HCT116 (cell line): ENCODE measurements at regions not wholly inside any gene's neighbourhood (a gene's known extent, or its start where the extent isn't known, plus 50 kb on each side); places are given as distances from the start of the nearest gene placed in this dataset.

Experiments
- ATAC-seq: fragments of 200-7000 bp; cut with Tn5 transposase; 2 replicates; pipeline ENCODE4 v1.9.1; 2020; ENCODE audit warnings: mild to moderate bottlenecking, moderate library complexity
- BruUV-seq: library from RNA; stranded (reverse); fragments of 400-500 nt; replicated peaks from 2 replicates; lab custom pipeline; 2021; lab: Mats Ljungman, UMichigan
- CTCF ChIA-PET: fragments of 300-600 bp; sonication (Branson Sonifier 250); formaldehyde crosslinking; loops from one replicate; lab custom pipeline; 2021; ENCODE audit warnings: antibody characterized with exemption; lab: Charles Lee
- POLR2A ChIA-PET: fragments of 300-600, 350-600 bp; sonication (Branson Sonifier 250); formaldehyde crosslinking; loops from one replicate; lab custom pipeline; 2021; ENCODE audit warnings: antibody characterized with exemption; lab: Charles Lee
- RAD21 ChIA-PET, 2 experiments: fragments of 300-600 bp; sonication (Branson Sonifier 250); formaldehyde crosslinking; loops; one replicate each; lab custom pipeline; 2023; ENCODE audit warnings: low total read pairs in 2 of 2; ENCODE audit not compliant: uncharacterized antibody in 2 of 2, unreplicated experiment in 2 of 2, low non-redundant PET in 1 of 2; lab: Charles Lee
- DNase-seq: peaks from one replicate; pipeline ENCODE4 v3.0.0-alpha.2; 2010; ENCODE audit warnings: low read depth, low spot score
- H2AFZ ChIP-seq: fragments of 200-600 bp; shearing (Covaris generic), sonication (generic); 2 replicates; pipeline ENCODE4 v1.6.1; 2017; ENCODE audit warnings: low read depth, mixed run types, mixed read lengths, antibody characterized with exemption, low read length; ENCODE audit not compliant: poor library complexity, severe bottlenecking
- H3K27ac ChIP-seq: 2 replicates; pipeline ENCODE4 v1.5.1; 2012; ENCODE audit warnings: low read depth, low read length
- H3K27me3 ChIP-seq: fragments of 200-600 bp; sonication (generic); 2 replicates; pipeline ENCODE4 v1.6.1; 2016; ENCODE audit warnings: mixed run types, low read length, mixed read lengths; ENCODE audit not compliant: insufficient read depth
- H3K36me3 ChIP-seq, 2 experiments: fragments of 200-500 bp in 1 of 2; fragments of 200-600 bp in 1 of 2; sonication (Bioruptor generic) in 1 of 2; sonication (generic) in 1 of 2; 2 replicates each; pipeline versions ENCODE4 v1.5.1 to v1.6.1; 2014 to 2016; ENCODE audit warnings: low read length in 2 of 2, inconsistent platforms in 1 of 2, mixed read lengths in 1 of 2, mixed run types in 1 of 2; ENCODE audit not compliant: insufficient read depth in 2 of 2, control insufficient read depth in 1 of 2
- H3K4me1 ChIP-seq, 2 experiments: fragments of 200-600 bp in 1 of 2; sonication (generic) in 1 of 2; 2 replicates each; pipeline versions ENCODE4 v1.5.1 to v1.6.1; 2012 to 2017; ENCODE audit warnings: low read length in 2 of 2, inconsistent platforms in 1 of 2, mild to moderate bottlenecking in 1 of 2, mixed read lengths in 1 of 2, mixed run types in 1 of 2, moderate library complexity in 1 of 2; ENCODE audit not compliant: insufficient read depth in 2 of 2, control insufficient read depth in 1 of 2
- H3K4me2 ChIP-seq: fragments of 200-600 bp; sonication (generic); 2 replicates; pipeline ENCODE4 v1.6.1; 2017; ENCODE audit warnings: mixed run types, low read length, mixed read lengths
- H3K4me3 ChIP-seq, 2 experiments: fragments of 200-600 bp in 1 of 2; sonication (generic) in 1 of 2; replicated peaks in 1 of 2; 2 replicates each; pipeline ENCODE4 v1.5.1; 2011 to 2016; ENCODE audit warnings: low read length in 2 of 2, control low read depth in 1 of 2, low read depth in 1 of 2, mild to moderate bottlenecking in 1 of 2, mixed read lengths in 1 of 2, mixed run types in 1 of 2
- H3K79me2 ChIP-seq: fragments of 200-600 bp; sonication (generic); 2 replicates; pipeline ENCODE4 v1.6.1; 2017; ENCODE audit warnings: mild to moderate bottlenecking, mixed run types, low read length, moderate library complexity, mixed read lengths; ENCODE audit not compliant: insufficient read depth
- H3K9ac ChIP-seq: fragments of 200-600 bp; sonication (generic); 2 replicates; pipeline ENCODE4 v1.6.1; 2016; ENCODE audit warnings: low read length, mixed read lengths
- H3K9me2 ChIP-seq: fragments of 200-600 bp; sonication (generic), shearing (Covaris generic); 2 replicates; pipeline ENCODE4 v1.6.1; 2017; ENCODE audit warnings: mixed run types, mild to moderate bottlenecking, moderate library complexity; ENCODE audit not compliant: insufficient read depth
- H3K9me3 ChIP-seq, 2 experiments: fragments of 200-500 bp in 1 of 2; fragments of 200-600 bp in 1 of 2; sonication (Bioruptor generic) in 1 of 2; sonication (generic) in 1 of 2; 2 replicates each; pipeline ENCODE4 v1.6.1; 2014 to 2017; ENCODE audit warnings: low read length in 2 of 2, mixed read lengths in 2 of 2, inconsistent platforms in 1 of 2, low read depth in 1 of 2, mild to moderate bottlenecking in 1 of 2, mixed run types in 1 of 2, moderate library complexity in 1 of 2; ENCODE audit not compliant: control insufficient read depth in 1 of 2, insufficient read depth in 1 of 2
- H4K20me1 ChIP-seq: fragments of 200-600 bp; sonication (generic), shearing (Covaris generic); 2 replicates; pipeline ENCODE4 v1.6.1; 2017; ENCODE audit warnings: mixed run types, mild to moderate bottlenecking, moderate library complexity; ENCODE audit not compliant: insufficient read depth
- EGR1 ChIP-seq: IDR thresholded peaks from 2 replicates; pipeline ENCODE4 v1.6.1; 2012; ENCODE audit warnings: low read depth
- ELF1 ChIP-seq: IDR thresholded peaks from 2 replicates; pipeline ENCODE4 v1.6.1; 2012; ENCODE audit warnings: low read depth, borderline replicate concordance
- FOSL1 ChIP-seq: IDR thresholded peaks from 2 replicates; pipeline ENCODE4 v1.6.1; 2012; ENCODE audit warnings: low read depth
- POLR2A ChIP-seq: IDR thresholded peaks from 2 replicates; pipeline ENCODE4 v1.7.0; 2011; ENCODE audit warnings: borderline replicate concordance; ENCODE audit not compliant: insufficient read depth, insufficient read length; ENCODE audit errors: extremely low read depth
- RAD21 ChIP-seq: IDR thresholded peaks from 2 replicates; pipeline ENCODE4 v1.6.1; 2012; ENCODE audit warnings: low read depth, mild to moderate bottlenecking
- SIN3A ChIP-seq: IDR thresholded peaks from 2 replicates; pipeline ENCODE4 v1.6.1; 2012; ENCODE audit warnings: low read depth
- SP1 ChIP-seq: IDR thresholded peaks from 2 replicates; pipeline ENCODE4 v1.6.1; 2012; ENCODE audit warnings: low read depth
- SRF ChIP-seq: IDR thresholded peaks from 2 replicates; pipeline ENCODE4 v1.6.1; 2012; ENCODE audit warnings: low read depth
- TCF7L2 ChIP-seq: IDR thresholded peaks from 2 replicates; pipeline ENCODE4 v1.7.0; 2011; ENCODE audit warnings: borderline replicate concordance, inconsistent platforms; ENCODE audit not compliant: insufficient read depth, insufficient read length; ENCODE audit errors: extremely low read depth
- YY1 ChIP-seq: IDR thresholded peaks from 2 replicates; pipeline ENCODE4 v1.6.1; 2011; ENCODE audit warnings: low read length, low read depth, moderate library complexity, mild to moderate bottlenecking; ENCODE audit not compliant: insufficient replicate concordance; ENCODE audit errors: extremely low read depth
- ZNF274 ChIP-seq: fragments of 200-500 bp; sonication (Bioruptor generic); IDR thresholded peaks from 2 replicates; pipeline ENCODE4 v1.6.1; 2014; ENCODE audit warnings: mild to moderate bottlenecking, low read depth, low read length, inconsistent platforms
- intact Hi-C: fragments of 100-400 bp; cut with micrococcal nuclease; formaldehyde crosslinking; loops from 2 replicates; pipeline ENCODE4 v1.10.0; 2022
- TF ChIP-seq, protein P1 (sequence below): IDR thresholded peaks from 2 replicates; pipeline ENCODE4 v1.6.1; 2011; ENCODE audit warnings: mild to moderate bottlenecking, low read length, moderate library complexity; ENCODE audit not compliant: insufficient replicate concordance; ENCODE audit errors: extremely low read depth
- TF ChIP-seq, protein P2 (sequence below): IDR thresholded peaks from 2 replicates; pipeline ENCODE4 v1.6.1; 2012; ENCODE audit warnings: low read depth

DNA sequence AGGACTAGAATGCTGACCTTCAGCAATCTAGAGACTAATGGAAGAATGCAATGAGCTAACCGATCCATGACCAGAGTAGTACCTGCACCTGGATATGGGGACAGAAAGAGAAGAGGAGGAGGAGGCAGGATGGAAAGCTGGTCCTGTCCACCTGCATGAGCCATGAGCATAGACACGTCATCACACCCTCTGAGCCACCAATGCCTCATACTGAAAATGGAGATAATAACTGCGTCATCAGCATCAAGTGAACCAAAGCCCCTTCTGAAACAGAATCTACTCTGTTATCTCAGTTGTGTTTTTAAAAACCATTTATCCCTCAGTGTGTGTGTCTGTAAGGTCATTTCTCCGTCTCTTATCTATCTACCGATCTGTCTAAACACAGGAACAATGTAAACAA, 327.0 kb downstream of the BCL11B start:
- no peak overlapping the region for H3K9ac ChIP-seq
- H3K27ac ChIP-seq, result no peak overlapping the region
- H2AFZ ChIP-seq, result no peak overlapping the region
- no peaks in the 10 kb centered on the region for H3K9me3 ChIP-seq
- H3K79me2 ChIP-seq, result no peaks in the 10 kb centered on the region
- H3K36me3 ChIP-seq, result no peaks in the 10 kb centered on the region
- POLR2A ChIA-PET, result no interaction called here
- H4K20me1 ChIP-seq, result no peaks in the 10 kb centered on the region
- H3K4me2 ChIP-seq, result no peak overlapping the region
- H3K27me3 ChIP-seq, result peaks cover 46% of the 10 kb centered on the region
- H3K9me2 ChIP-seq, result no peaks in the 10 kb centered on the region
- CTCF ChIA-PET, result no interaction called here
- intact Hi-C loops, result no loop called here
- no peak for ATAC-seq
- TF ChIP-seq SP1 (no peak), TCF7L2 (no peak), ZNF274 (no peak), ELF1 (no peak), POLR2A (no peak), SRF (no peak), SIN3A (no peak), FOSL1 (no peak), EGR1 (no peak), RAD21 (no peak), YY1 (no peak)
- TF ChIP-seq, protein P1, sequence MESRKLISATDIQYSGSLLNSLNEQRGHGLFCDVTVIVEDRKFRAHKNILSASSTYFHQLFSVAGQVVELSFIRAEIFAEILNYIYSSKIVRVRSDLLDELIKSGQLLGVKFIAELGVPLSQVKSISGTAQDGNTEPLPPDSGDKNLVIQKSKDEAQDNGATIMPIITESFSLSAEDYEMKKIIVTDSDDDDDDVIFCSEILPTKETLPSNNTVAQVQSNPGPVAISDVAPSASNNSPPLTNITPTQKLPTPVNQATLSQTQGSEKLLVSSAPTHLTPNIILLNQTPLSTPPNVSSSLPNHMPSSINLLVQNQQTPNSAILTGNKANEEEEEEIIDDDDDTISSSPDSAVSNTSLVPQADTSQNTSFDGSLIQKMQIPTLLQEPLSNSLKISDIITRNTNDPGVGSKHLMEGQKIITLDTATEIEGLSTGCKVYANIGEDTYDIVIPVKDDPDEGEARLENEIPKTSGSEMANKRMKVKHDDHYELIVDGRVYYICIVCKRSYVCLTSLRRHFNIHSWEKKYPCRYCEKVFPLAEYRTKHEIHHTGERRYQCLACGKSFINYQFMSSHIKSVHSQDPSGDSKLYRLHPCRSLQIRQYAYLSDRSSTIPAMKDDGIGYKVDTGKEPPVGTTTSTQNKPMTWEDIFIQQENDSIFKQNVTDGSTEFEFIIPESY, result no peak
- TF ChIP-seq, protein P2, sequence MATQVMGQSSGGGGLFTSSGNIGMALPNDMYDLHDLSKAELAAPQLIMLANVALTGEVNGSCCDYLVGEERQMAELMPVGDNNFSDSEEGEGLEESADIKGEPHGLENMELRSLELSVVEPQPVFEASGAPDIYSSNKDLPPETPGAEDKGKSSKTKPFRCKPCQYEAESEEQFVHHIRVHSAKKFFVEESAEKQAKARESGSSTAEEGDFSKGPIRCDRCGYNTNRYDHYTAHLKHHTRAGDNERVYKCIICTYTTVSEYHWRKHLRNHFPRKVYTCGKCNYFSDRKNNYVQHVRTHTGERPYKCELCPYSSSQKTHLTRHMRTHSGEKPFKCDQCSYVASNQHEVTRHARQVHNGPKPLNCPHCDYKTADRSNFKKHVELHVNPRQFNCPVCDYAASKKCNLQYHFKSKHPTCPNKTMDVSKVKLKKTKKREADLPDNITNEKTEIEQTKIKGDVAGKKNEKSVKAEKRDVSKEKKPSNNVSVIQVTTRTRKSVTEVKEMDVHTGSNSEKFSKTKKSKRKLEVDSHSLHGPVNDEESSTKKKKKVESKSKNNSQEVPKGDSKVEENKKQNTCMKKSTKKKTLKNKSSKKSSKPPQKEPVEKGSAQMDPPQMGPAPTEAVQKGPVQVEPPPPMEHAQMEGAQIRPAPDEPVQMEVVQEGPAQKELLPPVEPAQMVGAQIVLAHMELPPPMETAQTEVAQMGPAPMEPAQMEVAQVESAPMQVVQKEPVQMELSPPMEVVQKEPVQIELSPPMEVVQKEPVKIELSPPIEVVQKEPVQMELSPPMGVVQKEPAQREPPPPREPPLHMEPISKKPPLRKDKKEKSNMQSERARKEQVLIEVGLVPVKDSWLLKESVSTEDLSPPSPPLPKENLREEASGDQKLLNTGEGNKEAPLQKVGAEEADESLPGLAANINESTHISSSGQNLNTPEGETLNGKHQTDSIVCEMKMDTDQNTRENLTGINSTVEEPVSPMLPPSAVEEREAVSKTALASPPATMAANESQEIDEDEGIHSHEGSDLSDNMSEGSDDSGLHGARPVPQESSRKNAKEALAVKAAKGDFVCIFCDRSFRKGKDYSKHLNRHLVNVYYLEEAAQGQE, result no peak
- no TSS peak for BruUV-seq
- RAD21 ChIA-PET, result no interaction called here
- no peaks in the 10 kb centered on the region for H3K4me1 ChIP-seq
- no peak for DNase-seq
- no peak overlapping the region for H3K4me3 ChIP-seq
